GM12873 (cell line): ENCODE measurements at regions not wholly inside any gene's neighbourhood (a gene's known extent, or its start where the extent isn't known, plus 50 kb on each side); places are given as distances from the start of the nearest gene placed in this dataset.

ENCODE experiments used
- TF ChIP-seq, protein P1 (sequence below): IDR thresholded peaks from 2 replicates; pipeline ENCODE4 v1.5.1; 2012; ENCODE audit warnings: low read depth, mild to moderate bottlenecking, moderate library complexity, low read length, control low read depth; ENCODE audit not compliant: insufficient read depth; ENCODE audit errors: missing control alignments

DNA sequence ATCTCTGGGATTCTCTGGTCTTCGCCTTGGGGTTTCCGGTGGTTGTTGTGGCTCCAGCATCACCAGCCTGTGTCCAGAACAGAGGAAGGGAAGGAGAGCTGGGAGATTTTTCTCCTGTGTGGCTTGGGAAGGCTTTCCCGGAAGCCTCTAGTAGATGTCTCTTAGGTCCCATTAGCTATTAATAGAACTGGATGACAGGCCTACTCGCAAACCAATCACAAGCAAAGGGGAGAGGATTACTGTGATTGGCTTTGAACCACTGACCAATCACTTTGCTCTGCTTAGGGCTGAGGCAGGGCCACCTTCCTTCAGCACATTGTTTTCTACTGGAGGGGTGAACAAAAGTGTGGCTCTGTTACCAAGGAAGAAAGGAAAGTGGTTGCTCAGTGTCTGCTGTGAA is 203.4 kb upstream of the SULF2 start:
- TF ChIP-seq, protein P1, sequence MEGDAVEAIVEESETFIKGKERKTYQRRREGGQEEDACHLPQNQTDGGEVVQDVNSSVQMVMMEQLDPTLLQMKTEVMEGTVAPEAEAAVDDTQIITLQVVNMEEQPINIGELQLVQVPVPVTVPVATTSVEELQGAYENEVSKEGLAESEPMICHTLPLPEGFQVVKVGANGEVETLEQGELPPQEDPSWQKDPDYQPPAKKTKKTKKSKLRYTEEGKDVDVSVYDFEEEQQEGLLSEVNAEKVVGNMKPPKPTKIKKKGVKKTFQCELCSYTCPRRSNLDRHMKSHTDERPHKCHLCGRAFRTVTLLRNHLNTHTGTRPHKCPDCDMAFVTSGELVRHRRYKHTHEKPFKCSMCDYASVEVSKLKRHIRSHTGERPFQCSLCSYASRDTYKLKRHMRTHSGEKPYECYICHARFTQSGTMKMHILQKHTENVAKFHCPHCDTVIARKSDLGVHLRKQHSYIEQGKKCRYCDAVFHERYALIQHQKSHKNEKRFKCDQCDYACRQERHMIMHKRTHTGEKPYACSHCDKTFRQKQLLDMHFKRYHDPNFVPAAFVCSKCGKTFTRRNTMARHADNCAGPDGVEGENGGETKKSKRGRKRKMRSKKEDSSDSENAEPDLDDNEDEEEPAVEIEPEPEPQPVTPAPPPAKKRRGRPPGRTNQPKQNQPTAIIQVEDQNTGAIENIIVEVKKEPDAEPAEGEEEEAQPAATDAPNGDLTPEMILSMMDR, result no peak

DNA sequence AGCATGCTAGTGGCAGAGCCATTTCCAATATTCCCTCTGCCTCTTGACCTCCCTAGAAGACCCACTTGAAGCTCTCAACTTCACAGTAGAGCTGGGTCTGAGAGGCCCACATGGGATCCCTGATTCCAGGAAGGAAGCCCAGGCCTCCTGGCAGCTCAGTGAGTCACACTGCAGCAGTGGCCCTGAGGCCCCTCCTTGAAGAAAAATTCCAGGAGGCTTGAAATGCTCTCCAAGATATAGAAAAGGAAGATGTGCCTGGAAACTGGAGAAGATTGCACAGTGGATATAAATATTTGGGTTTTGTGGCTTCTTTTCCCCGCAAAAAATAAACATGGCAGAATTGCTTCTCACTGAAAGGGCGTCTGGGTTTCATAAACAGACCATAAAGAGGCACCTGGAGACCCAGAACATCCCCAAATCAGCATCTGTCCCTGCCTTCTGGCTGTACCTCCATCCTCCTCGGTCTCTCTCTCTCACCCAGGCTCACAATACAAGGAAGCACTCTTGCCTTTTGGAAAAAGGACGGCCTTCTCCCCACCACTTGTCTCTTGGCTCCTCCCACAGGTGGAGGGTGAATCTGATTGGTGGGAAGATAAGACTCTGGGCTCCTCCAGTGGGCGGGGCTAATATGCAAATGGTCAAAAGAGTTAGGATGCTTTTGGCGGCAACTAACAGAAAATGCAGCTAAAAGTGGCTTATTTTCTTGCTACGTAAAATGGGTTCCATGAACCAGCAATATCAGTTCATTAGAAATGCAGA is 200.0 kb upstream of the SULF2 start:
- TF ChIP-seq, protein P1, result no peak

DNA sequence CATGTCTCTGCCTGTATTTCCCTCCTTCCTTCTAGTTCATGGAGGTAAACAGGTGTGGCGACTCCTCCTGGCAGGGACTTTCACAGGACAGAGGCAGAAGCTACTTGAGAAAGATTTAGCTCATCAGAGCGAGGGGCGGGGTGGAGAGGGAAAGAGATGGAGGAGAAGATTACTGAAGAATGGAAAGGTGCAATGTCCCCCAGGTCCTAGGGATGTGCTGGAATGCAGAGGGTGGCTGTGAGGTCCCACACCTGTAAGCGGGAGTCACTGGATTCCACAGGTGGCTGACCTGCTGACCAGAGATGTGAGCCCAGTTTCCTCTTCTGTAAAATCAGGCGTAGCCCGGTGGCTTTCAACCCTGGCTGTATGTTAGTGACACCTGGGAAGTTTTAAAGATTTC is 199.2 kb upstream of the SULF2 start:
- TF ChIP-seq, protein P1, result no peak

DNA sequence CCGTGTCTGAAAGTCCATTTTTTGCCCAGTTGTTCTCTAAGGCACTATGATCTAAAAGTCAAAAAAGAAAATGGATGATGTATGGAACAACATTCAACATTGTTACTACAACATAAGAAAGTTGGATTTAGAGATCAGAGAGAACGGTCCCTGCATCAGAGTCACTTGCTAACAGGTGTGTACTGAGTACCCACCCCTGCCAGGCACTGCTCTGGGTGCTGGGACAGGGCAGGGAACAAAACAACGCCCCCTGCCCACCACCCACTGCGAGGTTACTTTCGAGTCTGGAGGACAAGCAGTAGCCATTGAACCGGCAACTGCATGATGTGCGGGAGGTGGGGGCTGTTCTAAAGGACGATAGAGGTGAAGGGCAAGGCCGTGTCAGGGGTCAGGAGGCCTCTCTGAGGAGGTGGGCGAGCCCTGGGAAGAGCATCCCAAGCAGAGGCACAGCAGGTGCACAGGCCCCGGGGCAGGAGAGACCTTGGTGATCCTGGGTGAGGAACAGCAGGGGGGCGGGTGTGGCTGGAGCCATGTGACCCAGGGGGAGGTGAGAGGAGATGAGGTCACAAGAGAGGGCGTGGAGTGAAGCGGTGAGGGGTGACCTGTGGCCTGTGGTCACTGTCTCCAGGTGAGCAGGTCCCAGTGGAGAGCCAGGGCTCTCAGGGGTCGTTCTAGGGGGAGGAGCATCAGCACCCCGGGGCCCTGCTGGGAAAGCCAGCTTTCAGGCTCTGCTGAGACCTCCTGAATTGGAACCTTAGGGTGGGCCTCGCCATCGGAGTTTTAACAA is 197.5 kb upstream of the SULF2 start:
- TF ChIP-seq, protein P1, result no peak

DNA sequence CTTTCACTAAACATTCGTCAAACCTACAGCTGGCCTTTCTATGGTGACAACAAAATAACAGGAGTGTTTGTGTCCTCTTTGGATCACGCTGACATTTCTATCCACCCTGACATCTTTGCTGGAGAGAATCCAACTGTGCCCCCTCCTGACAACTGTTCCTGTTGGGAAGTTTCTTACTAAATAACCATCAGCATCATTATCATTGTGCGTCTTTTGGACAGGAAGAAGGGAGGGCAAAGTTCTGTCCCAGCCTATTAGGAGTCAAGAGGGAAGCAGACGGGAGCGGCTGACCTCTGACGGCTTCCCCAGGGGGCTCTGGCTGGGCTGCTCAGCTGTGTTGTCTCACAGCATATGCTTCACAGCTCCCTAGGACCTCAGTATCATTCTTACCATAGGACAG is 195.9 kb upstream of the SULF2 start:
- TF ChIP-seq, protein P1, result no peak

DNA sequence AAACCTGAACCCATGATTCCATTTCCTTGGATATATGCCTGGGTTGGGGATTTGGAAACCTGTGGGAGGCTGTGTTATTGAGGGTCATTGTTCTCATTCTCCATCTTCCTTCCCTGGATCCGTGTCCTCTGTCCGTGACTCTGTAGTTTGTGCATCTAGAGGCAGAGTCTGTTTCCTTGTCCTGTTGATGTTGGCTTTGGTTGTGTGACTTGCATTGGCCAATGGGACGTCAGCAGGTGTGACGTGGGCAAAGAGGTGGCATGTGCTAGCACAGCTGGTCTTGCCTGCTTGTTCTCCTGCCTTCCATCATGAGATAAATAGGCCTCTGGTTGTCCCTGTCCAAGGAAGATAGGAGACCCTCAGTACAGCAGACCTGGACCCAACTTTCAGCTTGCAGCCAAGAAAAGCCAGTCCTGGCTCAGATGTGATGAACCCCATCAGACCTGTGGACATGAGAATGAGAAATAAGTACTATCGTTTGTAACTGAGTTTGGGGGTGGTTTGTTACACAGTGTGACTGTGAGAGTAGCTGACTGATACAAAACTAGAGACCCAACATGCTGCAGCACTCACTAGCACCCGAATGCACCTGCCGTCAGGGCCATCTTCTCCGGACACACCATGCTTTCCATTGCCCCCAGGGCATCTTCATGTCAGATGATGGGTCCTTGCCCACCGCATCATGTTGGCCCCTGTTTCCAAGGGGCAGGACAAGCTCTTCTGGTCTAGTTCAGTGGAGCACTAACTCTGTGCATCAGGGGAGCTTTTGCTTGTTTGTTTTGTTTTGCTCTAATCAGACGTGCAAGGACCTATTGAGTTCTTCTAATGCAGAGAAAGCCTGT is 195.3 kb upstream of the SULF2 start:
- TF ChIP-seq, protein P1, result no peak

DNA sequence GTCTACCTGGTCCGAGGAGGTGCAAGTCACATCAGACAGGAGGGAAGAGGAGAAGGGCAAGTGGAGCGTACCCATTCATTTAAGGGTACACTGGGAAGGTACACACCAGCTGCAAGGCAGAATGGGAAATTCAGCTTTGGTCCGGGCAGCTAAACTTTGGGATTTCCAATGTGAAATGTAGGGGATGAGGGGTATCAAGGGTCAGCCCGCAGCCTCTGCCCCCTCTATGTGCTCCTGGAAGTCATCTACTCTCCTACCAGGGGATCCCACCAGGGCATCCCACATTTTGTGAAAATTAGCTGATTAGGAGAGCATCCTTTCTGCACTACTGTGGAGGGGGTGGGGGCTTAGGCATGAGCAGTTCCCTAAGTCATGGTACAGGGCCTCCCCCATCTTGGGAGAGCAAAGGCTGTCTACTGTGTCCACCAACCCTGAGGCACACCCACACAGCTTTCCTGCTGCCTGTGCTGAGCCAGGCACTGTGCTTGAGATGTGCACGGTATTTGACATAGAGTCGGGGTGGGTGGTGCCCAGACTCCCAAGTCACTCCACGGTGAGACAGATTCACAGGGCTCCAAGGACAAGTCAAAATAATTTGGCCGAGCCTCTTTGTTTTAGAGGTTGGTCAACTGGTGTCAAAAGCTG is 189.1 kb upstream of the SULF2 start:
- TF ChIP-seq, protein P1, result no peak
